GM10248 (cell line): ENCODE measurements at regions not wholly inside any gene's neighbourhood (a gene's known extent, or its start where the extent isn't known, plus 50 kb on each side); places are given as distances from the start of the nearest gene placed in this dataset.

Experiments used
- CTCF ChIA-PET: fragments of 300-600 bp; sonication (Branson Sonifier 250); formaldehyde crosslinking; extraction: SDS; loops from one replicate; lab custom pipeline; 2021; ENCODE audit warnings: antibody characterized with exemption; lab: Yijun Ruan, JAX
- POLR2A ChIA-PET: fragments of 350-650 bp; sonication (Branson Sonifier 250); formaldehyde crosslinking; extraction: SDS; loops from one replicate; lab custom pipeline; 2020; ENCODE audit warnings: antibody characterized with exemption; lab: Yijun Ruan, JAX
- DNase-seq: peaks from one replicate; pipeline ENCODE4 v3.0.0; 2012; ENCODE audit errors: extremely low spot score
- CTCF ChIP-seq: IDR thresholded peaks from 2 replicates; pipeline ENCODE4 v1.5.1; 2012; ENCODE audit warnings: mild to moderate bottlenecking, low read depth; ENCODE audit errors: extremely low read depth, missing control alignments, control extremely low read depth

- no peak for TF ChIP-seq CTCF
- ChIA-PET CTCF (interaction anchor here (1.1 kb wide), 2 partner anchors 12 to 74 kb away, joined by 3 read pairs; no protein-coding TSS in a partner anchor), POLR2A (no interaction called here)
- no peak for DNase-seq
Measured at GRCh38 chr6:14709900-14710299, 536.0 kb upstream of the JARID2 start.

- TF ChIP-seq CTCF, result no peak
- ChIA-PET CTCF (interaction anchor here (0.8 to 2.1 kb wide), 17 partner anchors 10 to 848 kb away, joined by 3 to 15 read pairs (median 4); no protein-coding TSS in a partner anchor), POLR2A (no interaction called here)
- DNase-seq, result no peak
Measured at GRCh38 chr6:14710421-14710820, 535.4 kb upstream of the JARID2 start.

GRCh38 chr6:14711056-14711703 lies 534.7 kb upstream of the JARID2 start:
- TF ChIP-seq CTCF, result peak; percentile 62
- CTCF ChIA-PET, result interaction anchor here (0.8 to 2.1 kb wide), 24 partner anchors 11 to 849 kb away, joined by 3 to 15 read pairs (median 4); no protein-coding TSS in a partner anchor
- POLR2A ChIA-PET, result no interaction called here
- DNase-seq, result peak; percentile 60

- no peak for DNase-seq
- TF ChIP-seq CTCF, result no peak
- ChIA-PET POLR2A (no interaction called here), CTCF (interaction anchor here (0.8 to 2.1 kb wide), 20 partner anchors 10 to 850 kb away, joined by 3 to 15 read pairs (median 4); no protein-coding TSS in a partner anchor)
Measured at GRCh38 chr6:14711704-14712379, 534.0 kb upstream of the JARID2 start.

- DNase-seq, result no peak
- POLR2A ChIA-PET, result no interaction called here
- CTCF ChIA-PET, result interaction anchor here (1.4 kb wide), 1 partner anchor 19 kb away, joined by 3 read pairs; no protein-coding TSS in a partner anchor
- TF ChIP-seq CTCF, result no peak
Measured at GRCh38 chr6:14713008-14713960, 532.6 kb upstream of the JARID2 start.
